ENCODE measurements at regions not wholly inside any gene's neighbourhood (a gene's known extent, or its start where the extent isn't known, plus 50 kb on each side); places are given as distances from the start of the nearest gene placed in this dataset.

DNA sequence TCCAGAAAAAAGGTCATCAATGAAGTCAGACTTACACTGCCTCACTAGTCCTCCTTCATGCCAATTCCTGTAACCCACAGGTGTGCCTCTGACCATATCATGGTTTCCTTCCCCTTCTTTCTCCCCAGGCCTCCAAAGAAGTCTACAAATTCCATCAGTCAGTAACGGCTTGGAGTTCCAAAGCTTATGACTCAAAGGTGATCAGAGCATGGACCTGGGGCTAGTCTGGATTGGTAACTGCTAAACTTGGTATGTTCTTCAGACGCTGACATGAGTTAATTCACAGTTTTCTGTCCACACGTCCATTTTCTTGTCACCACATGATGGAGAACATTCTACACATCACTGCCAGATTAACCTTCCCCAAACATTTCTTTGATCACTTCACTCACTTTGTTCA, 560.4 kb downstream of the ETNK1 start:
- Histone ChIP-seq H3K27ac (no peak overlapping the region), H3K36me3 (no peaks in the 10 kb centered on the region), H3K9me3 (ENCODE audit: severe bottlenecking) (no peaks in the 10 kb centered on the region), H3K4me3 (ENCODE audit: low read depth, low read length) (no peak overlapping the region), H3K27me3 (ENCODE audit: insufficient read depth, low read depth, severe bottlenecking) (no peaks in the 10 kb centered on the region)
- TF ChIP-seq, protein P1, sequence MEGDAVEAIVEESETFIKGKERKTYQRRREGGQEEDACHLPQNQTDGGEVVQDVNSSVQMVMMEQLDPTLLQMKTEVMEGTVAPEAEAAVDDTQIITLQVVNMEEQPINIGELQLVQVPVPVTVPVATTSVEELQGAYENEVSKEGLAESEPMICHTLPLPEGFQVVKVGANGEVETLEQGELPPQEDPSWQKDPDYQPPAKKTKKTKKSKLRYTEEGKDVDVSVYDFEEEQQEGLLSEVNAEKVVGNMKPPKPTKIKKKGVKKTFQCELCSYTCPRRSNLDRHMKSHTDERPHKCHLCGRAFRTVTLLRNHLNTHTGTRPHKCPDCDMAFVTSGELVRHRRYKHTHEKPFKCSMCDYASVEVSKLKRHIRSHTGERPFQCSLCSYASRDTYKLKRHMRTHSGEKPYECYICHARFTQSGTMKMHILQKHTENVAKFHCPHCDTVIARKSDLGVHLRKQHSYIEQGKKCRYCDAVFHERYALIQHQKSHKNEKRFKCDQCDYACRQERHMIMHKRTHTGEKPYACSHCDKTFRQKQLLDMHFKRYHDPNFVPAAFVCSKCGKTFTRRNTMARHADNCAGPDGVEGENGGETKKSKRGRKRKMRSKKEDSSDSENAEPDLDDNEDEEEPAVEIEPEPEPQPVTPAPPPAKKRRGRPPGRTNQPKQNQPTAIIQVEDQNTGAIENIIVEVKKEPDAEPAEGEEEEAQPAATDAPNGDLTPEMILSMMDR (IDR thresholded peaks at IDR 0.05; ENCODE audit: low read depth, low read length): no peak
- DNase-seq: no peak

DNA sequence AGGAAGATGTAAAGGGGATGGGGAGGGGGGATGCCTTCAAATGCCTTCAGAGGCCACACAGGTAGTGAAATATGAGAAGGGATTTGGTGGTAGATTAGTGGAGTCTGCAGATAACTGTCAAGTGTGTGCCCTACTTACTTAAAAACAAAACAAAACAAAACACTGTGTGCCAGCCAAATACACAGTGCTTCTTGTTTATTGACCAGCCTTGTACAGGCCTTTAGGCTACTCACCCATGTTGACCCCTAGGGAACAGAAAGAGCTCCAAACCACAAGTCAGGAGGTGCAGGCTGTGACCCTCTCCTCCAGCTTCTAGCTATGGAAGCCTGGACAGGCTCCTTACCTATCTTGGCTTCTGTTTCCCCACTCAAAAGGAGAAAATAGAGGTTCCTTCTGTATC, 562.0 kb downstream of the ETNK1 start:
- TF ChIP-seq, protein P1 (IDR thresholded peaks at IDR 0.05; ENCODE audit: low read depth, low read length): no peak
- H3K4me3 ChIP-seq (ENCODE audit: low read depth, low read length): no peak overlapping the region
- DNase-seq: no peak
- H3K27me3 ChIP-seq (ENCODE audit: insufficient read depth, low read depth, severe bottlenecking): no peaks in the 10 kb centered on the region
- H3K27ac ChIP-seq: no peak overlapping the region
- H3K36me3 ChIP-seq: no peaks in the 10 kb centered on the region
- H3K9me3 ChIP-seq (ENCODE audit: severe bottlenecking): no peaks in the 10 kb centered on the region

DNA sequence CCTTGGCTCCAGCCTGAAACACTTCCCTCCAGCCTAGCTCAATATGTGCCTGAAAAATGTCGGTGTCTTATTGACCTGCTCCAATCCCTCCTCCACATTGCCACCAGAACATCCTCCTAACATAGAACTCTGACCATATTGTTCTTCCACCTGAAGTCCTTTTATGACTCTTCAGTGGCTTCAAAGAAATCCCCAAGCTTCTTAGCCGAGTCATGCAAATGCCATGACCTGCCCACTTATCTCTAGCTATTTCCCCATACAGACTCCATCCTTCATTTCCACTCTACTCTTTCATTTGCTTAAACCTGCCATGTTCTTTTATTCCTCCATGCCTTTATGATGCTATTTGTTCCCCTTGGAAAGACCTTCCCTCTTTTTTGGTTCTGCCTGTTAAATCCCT, 568.6 kb downstream of the ETNK1 start:
- TF ChIP-seq, protein P1 (IDR thresholded peaks at IDR 0.05; ENCODE audit: low read depth, low read length): no peak
- Histone ChIP-seq H3K27me3 (ENCODE audit: insufficient read depth, low read depth, severe bottlenecking) (no peaks in the 10 kb centered on the region), H3K9me3 (ENCODE audit: severe bottlenecking) (no peaks in the 10 kb centered on the region), H3K4me3 (ENCODE audit: low read depth, low read length) (no peak overlapping the region), H3K27ac (no peak overlapping the region), H3K36me3 (no peaks in the 10 kb centered on the region)
- DNase-seq: no peak

DNA sequence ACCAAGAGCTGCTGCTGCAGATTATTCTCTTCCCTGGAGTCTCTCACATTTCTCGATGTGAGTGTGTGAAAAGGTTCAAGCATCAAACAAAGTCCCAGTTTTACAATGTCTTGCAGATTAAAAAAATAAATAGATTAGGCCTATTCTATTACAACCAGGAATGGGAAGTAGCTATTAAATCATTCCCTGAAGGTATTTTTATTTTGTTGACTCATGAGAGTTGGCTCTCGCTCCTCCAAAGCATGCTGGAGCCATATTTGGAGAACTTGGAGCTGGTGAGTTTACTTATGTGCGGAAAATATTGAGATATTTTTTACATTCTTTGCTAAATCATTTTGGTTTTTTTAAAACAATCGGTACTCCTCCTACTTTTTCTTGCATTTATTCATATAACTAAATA, 572.3 kb downstream of the ETNK1 start:
- no peak overlapping the region for H3K27ac ChIP-seq
- TF ChIP-seq, protein P1 (IDR thresholded peaks at IDR 0.05; ENCODE audit: low read depth, low read length): no peak
- no peaks in the 10 kb centered on the region for H3K27me3 ChIP-seq (ENCODE audit: insufficient read depth, low read depth, severe bottlenecking)
- no peaks in the 10 kb centered on the region for H3K36me3 ChIP-seq
- H3K9me3 ChIP-seq (ENCODE audit: severe bottlenecking): no peaks in the 10 kb centered on the region
- no peak overlapping the region for H3K4me3 ChIP-seq (ENCODE audit: low read depth, low read length)
- DNase-seq: no peak

DNA sequence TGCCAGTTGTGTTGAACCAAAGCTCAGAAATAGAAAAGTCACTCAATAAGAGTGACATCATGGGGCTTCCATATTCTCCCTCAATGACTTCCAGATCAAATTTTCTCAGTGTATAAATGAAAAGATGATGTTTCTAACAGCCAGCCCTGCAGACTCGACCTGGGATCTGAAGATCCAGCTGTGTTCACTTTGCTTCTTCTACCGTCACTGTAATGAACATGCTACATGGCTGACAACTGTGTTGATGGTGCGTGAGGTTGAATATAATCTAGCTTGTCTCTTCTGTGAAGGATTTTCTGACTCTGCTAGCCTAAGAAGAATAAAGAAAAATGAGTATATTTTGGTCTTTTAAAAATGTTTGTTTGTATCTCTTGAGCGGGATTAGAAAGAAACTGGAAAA, 577.8 kb downstream of the ETNK1 start:
- no peak for DNase-seq
- H3K36me3 ChIP-seq: no peaks in the 10 kb centered on the region
- TF ChIP-seq, protein P1 (IDR thresholded peaks at IDR 0.05; ENCODE audit: low read depth, low read length): no peak
- no peak overlapping the region for H3K27ac ChIP-seq
- no peak overlapping the region for H3K4me3 ChIP-seq (ENCODE audit: low read depth, low read length)
- no peaks in the 10 kb centered on the region for H3K27me3 ChIP-seq (ENCODE audit: insufficient read depth, low read depth, severe bottlenecking)
- H3K9me3 ChIP-seq (ENCODE audit: severe bottlenecking): peaks cover 4% of the 10 kb centered on the region

DNA sequence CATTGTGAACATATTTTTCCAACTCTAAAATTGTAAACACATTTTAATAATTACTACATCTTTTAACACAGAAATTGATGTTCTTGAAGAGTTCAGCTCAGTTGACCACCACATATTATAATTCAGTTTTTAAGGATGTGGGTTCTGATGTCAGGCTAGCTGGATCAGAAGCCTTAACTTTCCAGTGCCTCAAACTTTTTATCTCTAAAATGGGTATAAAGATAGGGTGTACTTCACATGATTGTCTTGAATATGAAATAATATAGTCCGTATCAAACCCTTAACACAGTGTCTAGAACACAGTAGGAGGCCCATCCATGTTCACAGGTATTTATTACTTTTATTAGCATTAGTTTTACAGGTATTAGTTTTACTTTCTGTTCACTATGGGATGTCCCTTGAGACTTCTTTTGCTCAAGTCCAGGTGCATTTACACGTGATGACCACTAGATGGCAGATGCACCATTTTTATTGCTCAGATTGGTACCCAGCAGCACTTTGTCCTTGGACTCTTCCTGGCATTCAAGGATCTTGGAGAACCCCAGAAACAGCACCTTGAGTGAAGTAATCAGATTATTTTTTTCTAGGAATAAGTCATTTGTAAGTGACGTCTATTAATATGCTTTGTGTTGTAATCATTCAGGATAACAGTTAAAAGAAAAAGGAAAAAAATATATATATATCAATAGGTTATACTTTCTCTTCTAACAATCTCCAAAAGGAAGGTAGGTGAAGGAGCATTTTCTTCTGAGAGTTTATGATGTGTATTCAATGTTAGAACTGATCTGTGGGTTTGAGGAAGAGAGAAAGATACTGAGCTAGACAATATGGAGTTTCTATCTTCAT, 580.2 kb downstream of the ETNK1 start:
- H3K27ac ChIP-seq: no peak overlapping the region
- no peak overlapping the region for H3K4me3 ChIP-seq (ENCODE audit: low read depth, low read length)
- H3K9me3 ChIP-seq (ENCODE audit: severe bottlenecking): peaks cover 4% of the 10 kb centered on the region
- H3K27me3 ChIP-seq (ENCODE audit: insufficient read depth, low read depth, severe bottlenecking): no peaks in the 10 kb centered on the region
- TF ChIP-seq, protein P1 (IDR thresholded peaks at IDR 0.05; ENCODE audit: low read depth, low read length): peak; percentile 65
- H3K36me3 ChIP-seq: no peaks in the 10 kb centered on the region
- DNase-seq: peak; percentile 19

Measured in WERI-Rb-1 (cell line).